Parathyroid adenoma (tissue), 2 donors: ENCODE measurements at regions not wholly inside any gene's neighbourhood (a gene's known extent, or its start where the extent isn't known, plus 50 kb on each side); places are given as distances from the start of the nearest gene placed in this dataset.

Experiments used
- H2AFZ ChIP-seq: fragments of 300-600 bp; sonication (generic); one replicate; pipeline ENCODE4 v1.7.0; 2017; ENCODE audit warnings: antibody characterized with exemption, mild to moderate bottlenecking
- H3K27ac ChIP-seq: fragments of 300-600 bp; sonication (generic); one replicate; pipeline ENCODE4 v1.7.0; 2017
- H3K27me3 ChIP-seq: fragments of 300-600 bp; sonication (generic); one replicate; pipeline ENCODE4 v1.7.0; 2017; ENCODE audit warnings: low read length; ENCODE audit not compliant: control insufficient read depth, insufficient read depth
- H3K36me3 ChIP-seq: fragments of 300-600 bp; sonication (generic); one replicate; pipeline ENCODE4 v1.7.0; 2017; ENCODE audit warnings: low read length; ENCODE audit not compliant: control insufficient read depth, insufficient read depth
- H3K4me1 ChIP-seq: fragments of 300-600 bp; sonication (generic); one replicate; pipeline ENCODE4 v1.7.0; 2017; ENCODE audit warnings: control low read depth
- H3K4me2 ChIP-seq: fragments of 300-600 bp; sonication (generic); one replicate; pipeline ENCODE4 v1.7.0; 2017; ENCODE audit warnings: low read length
- H3K4me3 ChIP-seq: fragments of 300-600 bp; sonication (generic); one replicate; pipeline ENCODE4 v1.7.0; 2017; ENCODE audit warnings: low read depth, low read length
- H3K79me2 ChIP-seq: fragments of 300-600 bp; sonication (generic); one replicate; pipeline ENCODE4 v1.7.0; 2017; ENCODE audit warnings: control low read depth
- H3K9ac ChIP-seq: fragments of 300-600 bp; sonication (generic); one replicate; pipeline ENCODE4 v1.7.0; 2017; ENCODE audit warnings: mild to moderate bottlenecking
- H3K9me3 ChIP-seq: fragments of 300-600 bp; sonication (generic); one replicate; pipeline ENCODE4 v1.7.0; 2017; ENCODE audit warnings: low read length; ENCODE audit not compliant: control insufficient read depth
- TF ChIP-seq, protein P1 (sequence below): fragments of 300-600 bp; sonication (generic); IDR thresholded peaks from one replicate; pipeline ENCODE4 v1.7.0; 2017; ENCODE audit warnings: antibody characterized with exemption, mild to moderate bottlenecking
- donor health status: primary hyperparathyroidism.

DNA sequence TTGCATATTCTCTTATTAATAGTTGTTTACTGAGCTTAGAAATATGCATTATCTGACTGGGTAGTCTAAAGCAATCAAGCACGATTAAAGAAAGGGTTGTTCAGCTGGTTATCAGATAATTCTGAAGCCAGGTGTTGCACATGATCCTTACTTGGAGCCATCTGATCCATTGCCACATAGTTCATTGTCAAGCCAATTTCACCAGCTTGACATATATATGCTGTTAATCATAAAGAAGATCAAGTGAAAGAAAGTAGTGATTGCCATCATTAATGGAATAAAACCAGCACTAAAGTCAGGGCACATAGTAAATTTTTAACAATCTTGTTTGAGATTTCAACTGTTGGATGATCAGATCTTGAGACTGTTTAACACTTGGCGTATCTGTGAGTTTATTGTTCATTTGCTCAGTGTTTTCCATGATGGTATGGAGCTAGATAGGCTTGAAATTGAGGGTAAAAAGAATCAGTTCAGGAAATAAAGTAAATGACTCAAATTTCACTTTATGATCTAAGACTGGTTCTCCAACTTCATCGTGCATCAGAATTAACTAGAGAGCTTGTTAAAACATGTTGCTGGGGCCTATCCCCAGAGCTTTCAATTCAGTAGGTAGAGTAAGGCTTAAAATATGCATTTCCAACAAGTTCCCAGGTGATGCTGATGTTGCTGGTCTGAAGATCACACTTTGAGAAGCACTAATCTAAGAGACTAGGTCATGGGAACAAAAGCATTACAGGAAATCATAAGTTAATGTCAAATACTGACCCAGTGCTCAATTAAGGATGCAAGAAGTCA is 539.6 kb downstream of the SATB2 start:
- TF ChIP-seq, protein P1, sequence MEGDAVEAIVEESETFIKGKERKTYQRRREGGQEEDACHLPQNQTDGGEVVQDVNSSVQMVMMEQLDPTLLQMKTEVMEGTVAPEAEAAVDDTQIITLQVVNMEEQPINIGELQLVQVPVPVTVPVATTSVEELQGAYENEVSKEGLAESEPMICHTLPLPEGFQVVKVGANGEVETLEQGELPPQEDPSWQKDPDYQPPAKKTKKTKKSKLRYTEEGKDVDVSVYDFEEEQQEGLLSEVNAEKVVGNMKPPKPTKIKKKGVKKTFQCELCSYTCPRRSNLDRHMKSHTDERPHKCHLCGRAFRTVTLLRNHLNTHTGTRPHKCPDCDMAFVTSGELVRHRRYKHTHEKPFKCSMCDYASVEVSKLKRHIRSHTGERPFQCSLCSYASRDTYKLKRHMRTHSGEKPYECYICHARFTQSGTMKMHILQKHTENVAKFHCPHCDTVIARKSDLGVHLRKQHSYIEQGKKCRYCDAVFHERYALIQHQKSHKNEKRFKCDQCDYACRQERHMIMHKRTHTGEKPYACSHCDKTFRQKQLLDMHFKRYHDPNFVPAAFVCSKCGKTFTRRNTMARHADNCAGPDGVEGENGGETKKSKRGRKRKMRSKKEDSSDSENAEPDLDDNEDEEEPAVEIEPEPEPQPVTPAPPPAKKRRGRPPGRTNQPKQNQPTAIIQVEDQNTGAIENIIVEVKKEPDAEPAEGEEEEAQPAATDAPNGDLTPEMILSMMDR, result no peak
- H3K4me3 ChIP-seq, result no peak overlapping the region

DNA sequence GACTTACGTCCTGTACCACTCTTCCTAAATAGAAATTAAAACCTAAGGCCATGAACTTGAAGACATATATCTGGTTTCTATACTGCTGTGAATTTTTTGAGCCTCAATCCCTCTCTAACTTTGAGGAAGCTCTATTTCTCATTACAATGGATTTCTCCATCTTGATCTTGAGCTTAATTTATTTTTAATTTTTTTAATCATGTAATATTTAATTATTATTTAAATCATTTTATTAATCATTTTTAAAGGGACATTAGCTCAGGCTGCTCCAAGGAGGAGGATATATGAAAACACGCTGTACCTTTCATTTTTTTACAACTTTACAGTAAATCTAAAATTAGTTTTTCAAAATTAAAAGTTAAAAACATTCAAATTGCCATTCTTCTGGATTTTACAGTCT is 540.5 kb downstream of the SATB2 start:
- no peaks in the 10 kb centered on the region for H3K4me1 ChIP-seq
- no peak overlapping the region for H3K9ac ChIP-seq
- H3K9me3 ChIP-seq, result no peaks in the 10 kb centered on the region
- TF ChIP-seq, protein P1, result no peak
- H3K27ac ChIP-seq, result no peak overlapping the region
- no peak overlapping the region for H3K4me3 ChIP-seq
- no peaks in the 10 kb centered on the region for H3K36me3 ChIP-seq
- no peaks in the 10 kb centered on the region for H3K27me3 ChIP-seq
- no peaks in the 10 kb centered on the region for H3K79me2 ChIP-seq
- H2AFZ ChIP-seq, result no peak overlapping the region
- H3K4me2 ChIP-seq, result no peak overlapping the region

More for the DNA sequence above, 539.6 kb downstream of the SATB2 start:
- no peak overlapping the region for H2AFZ ChIP-seq
- H3K4me2 ChIP-seq, result no peak overlapping the region
- no peak overlapping the region for H3K9ac ChIP-seq
- H3K27ac ChIP-seq, result no peak overlapping the region
- H3K9me3 ChIP-seq, result no peaks in the 10 kb centered on the region
- no peaks in the 10 kb centered on the region for H3K79me2 ChIP-seq
- H3K4me1 ChIP-seq, result no peaks in the 10 kb centered on the region
- no peaks in the 10 kb centered on the region for H3K27me3 ChIP-seq
- H3K36me3 ChIP-seq, result no peaks in the 10 kb centered on the region

DNA sequence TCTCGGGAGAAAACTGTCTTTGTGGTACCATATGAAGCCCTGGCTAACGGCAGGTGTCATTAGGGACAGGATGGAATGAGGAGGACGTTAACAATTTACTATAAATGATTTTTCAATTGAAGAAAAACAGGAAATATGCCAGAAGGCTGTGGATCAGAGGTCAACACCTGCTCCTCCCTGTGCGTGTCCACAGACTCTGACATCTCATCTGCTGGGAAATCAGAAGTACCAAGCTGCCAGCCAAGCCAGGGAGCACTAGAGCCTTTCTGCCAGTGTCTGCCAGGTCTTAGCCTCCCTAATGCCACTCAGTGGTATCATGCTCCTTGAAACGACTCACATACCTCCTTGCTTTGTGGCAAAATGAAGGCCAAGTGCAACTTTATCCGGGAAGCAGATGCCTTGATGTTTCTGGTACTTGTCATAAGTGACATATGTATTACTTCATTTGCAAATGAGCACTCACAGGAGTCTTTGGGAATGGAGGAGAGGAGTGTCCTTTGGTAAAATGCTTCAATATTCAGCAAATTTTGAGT is 541.1 kb downstream of the SATB2 start:
- H3K9me3 ChIP-seq, result no peaks in the 10 kb centered on the region
- no peak overlapping the region for H3K27ac ChIP-seq
- H3K4me1 ChIP-seq, result no peaks in the 10 kb centered on the region
- no peak overlapping the region for H3K4me3 ChIP-seq
- H3K36me3 ChIP-seq, result no peaks in the 10 kb centered on the region
- no peak overlapping the region for H3K4me2 ChIP-seq
- no peaks in the 10 kb centered on the region for H3K79me2 ChIP-seq
- TF ChIP-seq, protein P1, result no peak
- no peaks in the 10 kb centered on the region for H3K27me3 ChIP-seq
- H2AFZ ChIP-seq, result no peak overlapping the region
- no peak overlapping the region for H3K9ac ChIP-seq

DNA sequence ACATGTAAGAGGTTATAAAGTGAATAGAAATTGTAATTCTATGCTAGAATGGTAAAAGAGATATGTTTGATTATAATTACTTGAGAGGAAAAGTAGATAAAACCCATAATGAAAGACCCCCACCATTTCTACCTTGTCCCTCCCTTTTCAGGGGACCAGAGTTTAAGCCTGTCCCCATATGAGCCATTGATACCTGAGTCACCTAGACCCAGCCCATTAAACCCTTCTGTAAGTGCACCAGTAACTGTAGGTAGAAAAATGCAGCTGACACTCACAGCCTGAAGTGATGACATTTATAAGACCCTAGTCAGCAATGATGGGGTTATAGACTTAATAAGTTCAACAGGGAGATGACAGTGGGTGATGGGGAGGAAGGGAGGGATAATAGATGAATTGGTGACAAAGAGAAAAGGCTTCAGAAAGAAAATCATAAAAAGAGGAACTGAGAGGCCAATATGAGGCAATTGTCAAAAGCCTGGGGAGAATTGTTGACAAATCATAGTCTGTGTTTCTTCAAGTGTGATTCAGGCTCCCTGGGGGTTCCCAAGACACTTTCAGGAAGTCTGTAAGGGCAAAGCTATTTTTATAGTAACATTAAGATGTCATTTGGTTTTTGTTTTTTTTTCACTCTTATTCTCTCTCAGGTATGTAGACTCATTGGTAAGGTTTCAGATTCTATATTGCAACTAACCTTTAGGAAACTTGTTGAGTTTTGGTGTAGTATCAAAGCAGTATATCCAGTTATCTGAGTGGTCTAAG is 544.2 kb downstream of the SATB2 start:
- no peak overlapping the region for H3K9ac ChIP-seq
- H3K4me3 ChIP-seq, result no peak overlapping the region
- H3K9me3 ChIP-seq, result no peaks in the 10 kb centered on the region
- H3K79me2 ChIP-seq, result no peaks in the 10 kb centered on the region
- no peaks in the 10 kb centered on the region for H3K4me1 ChIP-seq
- no peak overlapping the region for H2AFZ ChIP-seq
- no peak overlapping the region for H3K4me2 ChIP-seq
- no peak overlapping the region for H3K27ac ChIP-seq
- no peaks in the 10 kb centered on the region for H3K36me3 ChIP-seq
- TF ChIP-seq, protein P1, result no peak
- no peaks in the 10 kb centered on the region for H3K27me3 ChIP-seq
